IPS-18a (cell line): ENCODE measurements at regions not wholly inside any gene's neighbourhood (a gene's known extent, or its start where the extent isn't known, plus 50 kb on each side); places are given as distances from the start of the nearest gene placed in this dataset.

Experiments
- H3K27ac ChIP-seq: one replicate; pipeline ENCODE4 v1.5.1; 2013; ENCODE audit warnings: low read length
- H3K27me3 ChIP-seq: one replicate; pipeline ENCODE4 v1.6.1; 2013; ENCODE audit warnings: mild to moderate bottlenecking, low read length; ENCODE audit not compliant: control insufficient read depth, insufficient read depth
- H3K36me3 ChIP-seq: one replicate; pipeline ENCODE4 v1.6.1; 2013; ENCODE audit warnings: low read depth, low read length; ENCODE audit not compliant: control insufficient read depth
- H3K4me1 ChIP-seq: one replicate; pipeline ENCODE4 v1.6.1; 2013; ENCODE audit warnings: low read depth, low read length; ENCODE audit not compliant: control insufficient read depth
- H3K4me3 ChIP-seq: one replicate; pipeline ENCODE4 v1.5.1; 2013; ENCODE audit warnings: low read length
- H3K9ac ChIP-seq: one replicate; pipeline ENCODE4 v1.6.1; 2013; ENCODE audit warnings: mild to moderate bottlenecking, low read length, moderate library complexity
- H3K9me3 ChIP-seq: one replicate; pipeline ENCODE4 v1.6.1; 2013; ENCODE audit warnings: low read depth, low read length; ENCODE audit not compliant: control insufficient read depth

- Histone ChIP-seq H3K36me3 (no peaks in the 10 kb centered on the region), H3K4me1 (peaks cover 4% of the 10 kb centered on the region), H3K9ac (no peak overlapping the region), H3K27me3 (no peaks in the 10 kb centered on the region), H3K27ac (no peak overlapping the region), H3K9me3 (no peaks in the 10 kb centered on the region), H3K4me3 (no peak overlapping the region)
Measured at GRCh38 chr10:3892440-3893425, 107.7 kb upstream of the KLF6 start.

GRCh38 chr10:3891396-3891795 lies 106.4 kb upstream of the KLF6 start:
- Histone ChIP-seq H3K9ac (no peak overlapping the region), H3K9me3 (no peaks in the 10 kb centered on the region), H3K4me3 (no peak overlapping the region), H3K27ac (no peak overlapping the region), H3K27me3 (no peaks in the 10 kb centered on the region), H3K4me1 (peaks cover 16% of the 10 kb centered on the region), H3K36me3 (no peaks in the 10 kb centered on the region)

- H3K4me3 ChIP-seq: no peak overlapping the region
- H3K4me1 ChIP-seq: peaks cover 17% of the 10 kb centered on the region
- no peaks in the 10 kb centered on the region for H3K9me3 ChIP-seq
- no peak overlapping the region for H3K9ac ChIP-seq
- no peaks in the 10 kb centered on the region for H3K27me3 ChIP-seq
- no peak overlapping the region for H3K27ac ChIP-seq
- no peaks in the 10 kb centered on the region for H3K36me3 ChIP-seq
Measured at GRCh38 chr10:3890602-3891352, 105.8 kb upstream of the KLF6 start.

GRCh38 chr10:3889961-3890522 lies 105.0 kb upstream of the KLF6 start:
- Histone ChIP-seq H3K4me1 (peaks cover 17% of the 10 kb centered on the region), H3K9ac (no peak overlapping the region), H3K4me3 (no peak overlapping the region), H3K36me3 (no peaks in the 10 kb centered on the region), H3K27me3 (no peaks in the 10 kb centered on the region), H3K9me3 (no peaks in the 10 kb centered on the region), H3K27ac (no peak overlapping the region)

- Histone ChIP-seq H3K36me3 (no peaks in the 10 kb centered on the region), H3K4me3 (no peak overlapping the region), H3K27me3 (no peaks in the 10 kb centered on the region), H3K9ac (no peak overlapping the region), H3K4me1 (peaks cover 17% of the 10 kb centered on the region), H3K9me3 (no peaks in the 10 kb centered on the region), H3K27ac (peak overlapping the region; percentile 50)
Measured at GRCh38 chr10:3887885-3888476, 103.0 kb upstream of the KLF6 start.

- Histone ChIP-seq H3K27ac (no peak overlapping the region), H3K4me3 (no peak overlapping the region), H3K4me1 (peaks cover 17% of the 10 kb centered on the region), H3K36me3 (no peaks in the 10 kb centered on the region), H3K9me3 (no peaks in the 10 kb centered on the region), H3K9ac (no peak overlapping the region), H3K27me3 (no peaks in the 10 kb centered on the region)
Measured at GRCh38 chr10:3887404-3887803, 102.4 kb upstream of the KLF6 start.

- H3K4me3 ChIP-seq: no peak overlapping the region
- no peaks in the 10 kb centered on the region for H3K9me3 ChIP-seq
- H3K4me1 ChIP-seq: peaks cover 17% of the 10 kb centered on the region
- H3K9ac ChIP-seq: no peak overlapping the region
- no peaks in the 10 kb centered on the region for H3K27me3 ChIP-seq
- H3K27ac ChIP-seq: no peak overlapping the region
- no peaks in the 10 kb centered on the region for H3K36me3 ChIP-seq
Measured at GRCh38 chr10:3886641-3887251, 101.7 kb upstream of the KLF6 start.

GRCh38 chr10:3886191-3886590 lies 101.2 kb upstream of the KLF6 start:
- Histone ChIP-seq H3K4me1 (peaks cover 17% of the 10 kb centered on the region), H3K9ac (no peak overlapping the region), H3K27me3 (no peaks in the 10 kb centered on the region), H3K27ac (no peak overlapping the region), H3K9me3 (no peaks in the 10 kb centered on the region), H3K4me3 (no peak overlapping the region), H3K36me3 (no peaks in the 10 kb centered on the region)

- Histone ChIP-seq H3K27me3 (no peaks in the 10 kb centered on the region), H3K4me1 (peaks cover 13% of the 10 kb centered on the region), H3K36me3 (no peaks in the 10 kb centered on the region), H3K9me3 (no peaks in the 10 kb centered on the region), H3K27ac (no peak overlapping the region), H3K4me3 (no peak overlapping the region), H3K9ac (no peak overlapping the region)
Measured at GRCh38 chr10:3882855-3883254, 97.8 kb upstream of the KLF6 start.

- Histone ChIP-seq H3K36me3 (no peaks in the 10 kb centered on the region), H3K27ac (no peak overlapping the region), H3K4me1 (peaks cover 14% of the 10 kb centered on the region), H3K9me3 (no peaks in the 10 kb centered on the region), H3K9ac (no peak overlapping the region), H3K27me3 (no peaks in the 10 kb centered on the region), H3K4me3 (no peak overlapping the region)
Measured at GRCh38 chr10:3881622-3882021, 96.6 kb upstream of the KLF6 start.

- H3K27me3 ChIP-seq: no peaks in the 10 kb centered on the region
- no peak overlapping the region for H3K9ac ChIP-seq
- H3K4me1 ChIP-seq: peaks cover 10% of the 10 kb centered on the region
- H3K36me3 ChIP-seq: no peaks in the 10 kb centered on the region
- no peak overlapping the region for H3K4me3 ChIP-seq
- H3K27ac ChIP-seq: no peak overlapping the region
- H3K9me3 ChIP-seq: no peaks in the 10 kb centered on the region
Measured at GRCh38 chr10:3879073-3879472, 94.1 kb upstream of the KLF6 start.
